GM21526 (cell line): ENCODE measurements at regions not wholly inside any gene's neighbourhood (a gene's known extent, or its start where the extent isn't known, plus 50 kb on each side); places are given as distances from the start of the nearest gene placed in this dataset.
"Not testable (repeated sequence)": the region's sequence is repeated elsewhere in the genome, so short reads cannot be mapped to it uniquely, and the experiment has no call there.

Experiments
- ATAC-seq: cut with Tn5 transposase; IDR thresholded peaks from one replicate; pipeline ENCODE4 v1.9.1; 2021; ENCODE audit warnings: moderate library complexity; ENCODE audit not compliant: unreplicated experiment, low FRiP score

- ATAC-seq = no peak
Observed at GRCh38 chr5:117763271-117763670, 1188.6 kb upstream of the SEMA6A start.

DNA sequence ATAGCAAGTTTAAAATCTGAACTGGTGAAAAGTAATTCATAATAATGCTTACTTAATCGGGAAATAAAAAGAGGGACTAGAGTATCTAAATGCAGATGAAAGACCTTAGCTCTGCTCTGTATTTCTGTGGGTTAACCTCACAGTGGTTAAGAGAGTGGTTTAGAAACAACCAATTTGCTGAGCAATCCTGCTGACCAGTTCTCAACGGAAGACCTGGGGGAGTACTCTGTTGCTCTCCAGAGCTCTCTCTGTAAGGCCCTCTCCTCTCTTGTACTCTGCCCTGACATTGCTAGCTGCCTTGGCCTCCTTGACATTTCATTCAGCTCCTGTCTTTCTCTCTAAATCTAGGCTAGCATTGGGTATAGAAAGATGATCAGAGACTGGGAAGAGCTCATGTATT, 1186.6 kb upstream of the SEMA6A start:
- ATAC-seq = no peak

GRCh38 chr5:117759849-117760499, 1185.4 kb upstream of the SEMA6A start:
- ATAC-seq = no peak

- ATAC-seq = no peak
Observed at GRCh38 chr5:117752403-117752802, 1177.8 kb upstream of the SEMA6A start.

GRCh38 chr5:117748336-117748735, 1173.7 kb upstream of the SEMA6A start:
- ATAC-seq = no peak

- ATAC-seq = no peak
Observed at GRCh38 chr5:117743337-117743736, 1168.7 kb upstream of the SEMA6A start.

DNA sequence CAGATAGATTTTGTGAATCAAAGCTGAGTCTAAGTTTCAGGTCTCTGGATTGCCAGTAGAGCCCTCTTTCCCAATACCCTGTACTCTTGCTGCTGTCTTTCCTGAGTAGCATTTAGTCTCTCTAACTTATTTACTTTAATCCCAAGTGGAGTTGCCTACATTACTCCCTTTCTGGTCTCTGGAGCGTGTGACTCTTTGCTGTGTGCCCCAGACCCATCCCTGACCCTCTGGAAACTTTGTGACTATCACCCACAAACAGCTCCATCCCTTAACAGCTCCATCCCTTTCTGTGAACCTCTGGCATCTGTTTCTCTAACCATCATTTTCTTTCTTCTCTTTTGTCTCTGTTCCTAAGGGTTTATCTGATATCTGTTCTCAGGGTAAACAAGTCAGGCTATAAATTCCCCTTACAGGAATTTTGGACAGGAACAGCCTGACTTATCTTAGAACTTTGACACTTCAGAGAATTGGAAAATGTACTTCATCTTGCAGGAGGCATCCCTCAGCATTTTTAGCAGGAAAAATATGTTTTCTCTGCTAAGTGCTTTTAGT, 1167.1 kb upstream of the SEMA6A start:
- no peak for ATAC-seq

DNA sequence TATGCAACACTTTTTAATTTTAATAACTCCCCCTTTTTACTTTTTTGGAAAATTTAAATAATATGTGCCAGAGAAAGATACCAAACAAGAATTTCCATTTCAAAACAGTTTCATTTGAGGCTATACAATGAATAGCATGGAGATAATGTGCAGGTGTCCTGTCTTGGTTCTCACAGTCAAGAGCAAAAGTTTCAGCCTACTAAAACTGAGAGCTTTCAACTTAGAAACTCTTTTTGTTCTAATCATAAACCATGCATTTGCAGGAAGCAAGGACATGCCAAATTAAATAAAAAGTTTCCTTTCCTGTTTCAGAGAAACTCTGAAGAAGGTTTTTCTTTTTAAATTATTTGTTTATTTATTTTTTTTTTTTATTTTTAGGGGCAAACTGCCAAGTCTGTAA, 1165.6 kb upstream of the SEMA6A start:
- ATAC-seq = no peak

DNA sequence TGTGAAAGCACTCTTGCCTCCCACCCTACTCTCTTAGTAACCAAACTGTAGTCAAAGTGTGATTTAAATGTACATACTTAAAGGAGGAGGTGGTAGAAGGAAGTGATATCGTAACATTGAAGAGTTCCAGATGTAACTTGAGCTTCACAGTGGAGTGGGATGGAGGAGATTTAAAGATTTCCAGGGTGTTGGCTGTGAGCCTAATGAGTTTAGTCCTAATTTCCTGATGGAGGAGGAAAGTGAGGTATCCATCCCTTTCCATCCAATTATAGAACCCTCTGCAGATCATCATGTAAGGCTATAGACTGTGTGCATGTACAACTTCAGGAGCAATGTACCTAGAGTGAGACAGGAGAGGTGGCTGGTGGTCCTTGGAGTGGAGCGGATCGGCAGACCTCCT, 1163.9 kb upstream of the SEMA6A start:
- ATAC-seq = no peak

- ATAC-seq = no peak
Observed at GRCh38 chr5:117736698-117737097, 1162.1 kb upstream of the SEMA6A start.

DNA sequence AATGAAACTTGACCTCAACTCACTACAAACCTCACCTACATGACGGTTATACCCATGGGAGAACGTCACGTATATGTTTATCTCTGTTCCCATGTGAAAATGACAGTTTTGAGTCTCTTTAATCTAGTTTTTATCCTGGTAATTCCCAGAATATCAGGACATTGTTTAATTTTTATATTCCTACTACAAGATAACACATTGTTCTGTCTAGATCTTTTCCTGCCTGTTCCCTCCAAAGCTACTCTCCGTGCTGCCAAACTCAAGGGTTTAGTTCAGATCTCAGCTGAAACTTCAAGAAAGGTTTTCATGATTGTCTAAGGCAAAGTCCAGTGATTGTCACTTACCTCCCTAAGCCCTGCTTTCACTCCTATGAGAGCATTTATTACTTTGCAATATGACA, 1159.4 kb upstream of the SEMA6A start:
- ATAC-seq = no peak

DNA sequence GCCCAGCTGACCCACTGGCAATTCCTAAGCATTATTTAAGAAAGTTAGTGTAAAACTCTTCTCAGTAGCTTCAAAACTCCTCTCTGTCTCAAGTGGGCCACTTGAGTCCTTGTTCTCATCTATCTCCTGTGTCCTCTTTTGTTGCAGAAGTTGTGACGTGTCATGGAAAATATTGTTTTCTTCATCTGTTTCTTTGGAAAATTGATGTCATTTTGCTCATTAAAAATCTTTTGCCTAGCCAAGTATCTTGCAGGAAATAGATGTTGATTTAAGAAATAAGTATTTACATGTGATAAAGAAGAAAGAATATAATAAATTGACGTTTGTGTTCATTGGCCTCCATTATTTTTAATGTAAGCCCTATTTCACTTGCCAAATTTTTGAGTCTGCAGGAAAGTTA, 1158.4 kb upstream of the SEMA6A start:
- no peak for ATAC-seq

DNA sequence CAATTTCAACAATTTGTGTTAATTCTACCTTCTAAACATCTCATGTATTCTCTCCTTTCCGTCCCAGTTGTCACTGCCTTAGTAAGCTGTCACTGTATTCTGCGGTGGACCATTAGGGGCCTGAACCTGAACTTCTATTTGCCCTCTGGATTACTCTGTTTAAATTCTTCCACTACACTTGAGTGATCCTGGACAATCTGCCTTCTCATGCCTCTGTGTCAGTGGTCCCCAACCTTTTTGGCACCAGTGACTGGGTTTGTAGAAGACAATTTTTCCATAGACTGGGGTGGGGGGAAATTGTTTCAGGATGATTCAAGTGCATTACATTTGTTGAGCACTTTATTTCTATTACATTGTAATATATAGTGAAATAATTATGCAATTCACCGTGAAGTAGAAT, 1157.6 kb upstream of the SEMA6A start:
- no peak for ATAC-seq

GRCh38 chr5:117731446-117731845, 1156.8 kb upstream of the SEMA6A start:
- ATAC-seq = no peak

DNA sequence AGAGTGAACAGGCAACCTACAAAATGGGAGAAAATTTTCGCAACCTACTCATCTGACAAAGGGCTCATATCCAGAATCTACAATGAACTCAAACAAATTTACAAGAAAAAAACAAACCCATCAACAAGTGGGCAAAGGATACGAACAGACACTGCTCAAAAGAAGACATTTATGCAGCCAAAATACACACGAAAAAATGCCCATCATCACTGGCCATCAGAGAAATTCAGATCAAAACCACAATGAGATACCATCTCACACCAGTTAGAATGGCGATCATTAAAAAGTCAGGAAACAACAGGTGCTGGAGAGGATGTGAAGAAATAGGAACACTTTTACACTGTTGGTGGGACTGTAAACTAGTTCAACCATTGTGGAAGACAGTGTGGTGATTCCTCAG, 1146.2 kb upstream of the SEMA6A start:
- not testable (repeated sequence) for ATAC-seq

DNA sequence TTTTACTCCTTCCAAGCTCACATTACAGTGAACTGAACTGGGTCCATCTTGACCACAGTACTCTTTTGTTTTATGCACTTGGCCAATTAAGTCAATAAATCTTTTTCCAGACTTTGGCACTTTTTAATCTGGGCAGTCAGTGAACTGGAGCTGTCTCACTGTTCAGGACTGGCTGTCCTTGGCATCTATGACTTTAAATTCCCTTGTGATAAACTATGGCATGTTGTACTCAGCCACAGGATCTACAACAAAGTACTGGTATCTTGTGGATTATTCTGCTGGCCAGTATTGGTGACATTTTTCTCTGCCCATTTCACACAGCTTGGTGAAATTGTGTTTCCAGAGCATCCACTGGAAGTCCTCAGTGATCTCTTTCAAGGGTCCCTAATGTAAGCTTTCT, 1144.8 kb upstream of the SEMA6A start:
- ATAC-seq = no peak

GRCh38 chr5:117713585-117714198, 1139.1 kb upstream of the SEMA6A start:
- no peak for ATAC-seq

- ATAC-seq = no peak
Observed at GRCh38 chr5:117701062-117701461, 1126.4 kb upstream of the SEMA6A start.

- no peak for ATAC-seq
Observed at GRCh38 chr5:117692606-117693005, 1118.0 kb upstream of the SEMA6A start.

- no peak for ATAC-seq
Observed at GRCh38 chr5:117691081-117691870, 1116.7 kb upstream of the SEMA6A start.

- no peak for ATAC-seq
Observed at GRCh38 chr5:117690612-117691011, 1116.0 kb upstream of the SEMA6A start.
